Left cardiac atrium (tissue), 4 donors: ENCODE measurements at regions not wholly inside any gene's neighbourhood (a gene's known extent, or its start where the extent isn't known, plus 50 kb on each side); places are given as distances from the start of the nearest gene placed in this dataset.
A peak's percentile ranks its signal among the peaks of the same experiment; 100 is the strongest.

Experiments
- ATAC-seq, 2 donors: fragments of 200-7000 bp; cut with Tn5 transposase; one replicate each; pipeline ENCODE4 v1.9.1; 2020; ENCODE audit warnings: mild to moderate bottlenecking in 2 of 2, moderate library complexity in 2 of 2
- DNase-seq: peaks from one replicate; pipeline ENCODE4 v3.0.0-alpha.2; 2020
- intact Hi-C, 2 donors: fragments of 100-400 bp; cut with DNase I; formaldehyde crosslinking; loops; one replicate each; pipeline versions ENCODE4 v1.14.1 to v1.15.1; 2022 to 2023
- donor health status: DM: no; HTN: yes; CAD: no.
- donor health status: DM: no; HTN: yes; CAD: no; lungs with severe emphysema.
- donor health status: DM: yes; HTN: yes; CAD: no.
- donor health status: Dilated cardiomyopathy.

DNA sequence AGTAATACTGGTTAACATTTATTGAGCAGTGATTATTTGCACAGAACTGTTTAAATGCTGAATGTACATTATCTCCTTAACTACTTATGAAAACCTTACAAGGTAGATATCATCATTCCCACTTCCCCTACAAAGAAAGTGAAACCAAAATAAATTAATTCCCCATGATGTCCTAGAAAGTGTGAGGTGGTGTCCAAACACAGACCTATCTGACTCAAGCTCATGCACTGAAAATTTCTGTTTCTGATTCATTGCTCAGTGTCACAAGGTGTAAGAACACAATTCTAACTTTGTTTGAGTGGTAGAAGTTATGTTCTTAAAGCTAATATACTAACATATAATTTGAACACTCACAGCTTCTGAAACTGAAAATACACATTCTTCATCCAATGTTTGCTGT lies 178.7 kb downstream of the MRPL39 start:
- no peak for DNase-seq
- ATAC-seq: no peak
- intact Hi-C loops: no loop called here

GRCh38 chr21:25427828-25428227 lies 179.5 kb downstream of the MRPL39 start:
- intact Hi-C loops: no loop called here
- DNase-seq: no peak
- ATAC-seq: no peak

- ATAC-seq: no peak
- DNase-seq: no peak
- intact Hi-C loops: no loop called here
Measured at GRCh38 chr21:25426580-25426979, 180.7 kb downstream of the MRPL39 start.

DNA sequence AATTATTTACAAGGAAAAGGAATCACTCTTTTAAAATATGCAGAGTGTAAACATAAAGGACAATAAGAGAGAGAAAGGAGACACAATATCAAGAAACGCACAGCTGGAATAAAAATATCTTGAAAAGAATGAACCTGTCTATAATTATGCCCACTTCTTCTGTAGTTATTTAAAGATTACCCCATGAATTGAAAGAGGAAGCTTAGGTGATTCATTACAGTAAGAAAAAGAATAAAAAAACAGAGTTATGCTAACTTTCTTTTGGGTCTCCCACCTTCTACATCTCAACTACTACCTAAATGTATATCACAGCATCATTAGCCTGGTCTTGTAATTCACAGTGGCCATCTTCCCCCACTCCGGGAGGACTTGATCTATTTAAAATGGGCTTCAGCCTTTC lies 182.1 kb downstream of the MRPL39 start:
- intact Hi-C loops: no loop called here
- ATAC-seq (no peak), DNase-seq (no peak)

DNA sequence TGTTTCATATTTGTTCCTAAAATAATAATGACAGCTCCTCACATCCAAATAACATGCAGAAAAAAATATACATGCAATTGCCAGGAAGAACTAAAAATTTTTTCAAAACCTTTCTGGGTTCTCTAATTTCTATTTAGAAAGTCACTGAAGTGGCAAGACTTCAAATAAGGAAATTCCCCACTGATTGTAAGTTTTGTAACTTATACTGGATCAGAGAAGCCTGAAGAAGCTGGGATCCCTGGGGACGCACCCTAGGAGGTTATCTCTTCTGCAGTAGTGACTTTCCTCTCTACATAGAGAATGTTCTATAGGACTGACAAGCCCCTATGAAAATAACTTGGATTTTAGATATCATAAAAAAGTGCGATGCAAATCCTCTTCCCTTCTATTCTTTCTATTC lies 182.6 kb downstream of the MRPL39 start:
- ATAC-seq (no peak), DNase-seq (no peak)
- intact Hi-C loops: no loop called here

DNA sequence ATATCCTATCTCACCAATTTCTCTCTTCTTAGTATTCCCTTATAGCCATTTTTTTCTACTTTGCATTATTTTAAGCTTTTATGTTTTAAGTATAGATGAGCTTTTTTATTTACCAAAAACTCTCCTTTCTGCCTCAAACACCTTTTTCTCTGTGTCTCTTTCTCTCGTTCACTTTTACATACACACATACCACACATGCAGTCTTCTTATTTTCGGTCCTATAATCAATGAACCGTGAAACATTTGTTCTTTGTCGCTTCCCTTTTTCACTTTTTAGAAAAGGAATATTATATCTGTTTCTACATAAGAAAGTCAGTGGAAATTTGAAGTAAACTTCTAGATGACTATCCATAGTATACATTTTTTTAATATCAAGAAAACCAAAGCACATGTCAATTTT lies 183.2 kb downstream of the MRPL39 start:
- intact Hi-C loops: no loop called here
- ATAC-seq (no peak), DNase-seq (no peak)

DNA sequence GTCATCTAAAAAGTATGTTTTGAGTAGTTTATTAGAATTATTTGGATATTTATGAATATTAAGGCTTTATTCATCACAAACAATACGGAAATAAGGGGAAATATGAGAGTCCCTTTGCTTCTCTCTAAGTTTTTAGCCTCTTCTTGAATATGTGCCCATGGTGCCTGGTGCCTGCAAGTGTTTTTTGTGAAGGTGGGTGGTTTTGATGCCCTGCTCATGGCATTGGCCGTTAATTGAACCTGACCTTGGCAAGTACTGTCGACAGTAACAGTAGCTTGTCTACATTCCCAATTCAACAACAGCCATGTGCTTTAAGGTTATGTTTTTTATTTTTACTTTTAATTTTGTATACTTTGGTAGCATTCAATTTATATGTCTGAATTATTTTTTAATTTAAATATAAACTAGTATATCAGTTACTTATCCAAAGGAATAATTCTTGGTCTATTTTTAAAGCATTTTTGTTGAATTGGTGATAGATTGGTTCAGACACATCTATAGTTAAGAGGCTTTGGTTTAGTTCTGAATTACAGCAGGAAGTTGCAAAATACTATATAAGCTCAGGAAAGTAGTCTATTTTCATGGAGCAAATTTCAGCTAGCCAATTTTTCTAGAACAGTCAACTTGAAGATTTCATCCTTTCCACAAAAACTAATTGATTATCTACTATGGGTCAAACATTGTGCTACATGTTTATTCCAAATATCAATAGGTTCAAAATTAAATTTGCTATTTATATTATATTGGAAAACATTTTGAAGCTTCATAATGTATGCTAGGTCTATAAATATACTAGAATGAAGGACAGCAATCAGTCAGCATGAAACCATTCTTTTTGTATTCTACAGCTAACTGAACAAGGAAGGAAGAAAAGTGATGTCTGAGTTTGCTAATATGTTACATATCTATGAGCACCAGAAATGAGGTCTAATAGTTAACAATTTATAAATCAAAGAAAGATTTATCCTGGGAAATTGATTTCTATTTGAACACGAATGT lies 184.4 kb downstream of the MRPL39 start:
- no peak for ATAC-seq
- DNase-seq: no peak
- intact Hi-C loops: no loop called here

DNA sequence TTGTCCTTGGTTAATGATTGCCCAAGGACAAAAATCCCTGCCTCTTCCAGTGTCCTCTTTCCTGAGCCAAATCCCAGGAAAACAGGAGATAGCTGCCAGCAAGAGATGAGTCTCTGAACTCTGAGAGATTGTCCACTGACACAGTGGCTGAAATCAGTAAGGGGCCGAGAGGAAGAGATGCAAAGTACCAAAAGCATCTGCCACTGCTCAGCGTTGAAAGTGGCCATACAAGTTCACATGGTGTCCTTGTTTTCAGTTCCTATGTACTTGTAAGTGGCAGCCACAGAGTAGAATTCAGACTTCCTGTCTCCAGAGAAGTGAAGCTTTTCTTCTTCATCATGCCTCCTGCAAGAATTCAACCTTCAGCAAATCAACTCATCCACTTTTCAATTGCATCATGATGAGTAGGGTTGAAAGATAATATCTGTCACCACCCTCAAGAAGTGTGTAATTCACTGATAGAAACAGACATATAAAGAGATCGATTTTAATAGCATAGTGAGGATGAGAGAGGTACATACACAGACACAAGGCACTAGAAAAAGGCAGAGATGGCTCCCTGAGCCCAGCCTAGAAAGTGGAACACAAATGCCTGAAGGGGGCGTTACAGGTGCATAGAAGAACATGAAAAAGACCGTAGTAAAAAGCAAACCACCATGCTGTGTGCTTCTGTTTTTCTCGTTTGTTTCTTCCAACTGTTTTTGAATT lies 185.8 kb downstream of the MRPL39 start:
- peak; percentile 27 to 72 for ATAC-seq
- no peak for DNase-seq
- intact Hi-C loops: no loop called here

DNA sequence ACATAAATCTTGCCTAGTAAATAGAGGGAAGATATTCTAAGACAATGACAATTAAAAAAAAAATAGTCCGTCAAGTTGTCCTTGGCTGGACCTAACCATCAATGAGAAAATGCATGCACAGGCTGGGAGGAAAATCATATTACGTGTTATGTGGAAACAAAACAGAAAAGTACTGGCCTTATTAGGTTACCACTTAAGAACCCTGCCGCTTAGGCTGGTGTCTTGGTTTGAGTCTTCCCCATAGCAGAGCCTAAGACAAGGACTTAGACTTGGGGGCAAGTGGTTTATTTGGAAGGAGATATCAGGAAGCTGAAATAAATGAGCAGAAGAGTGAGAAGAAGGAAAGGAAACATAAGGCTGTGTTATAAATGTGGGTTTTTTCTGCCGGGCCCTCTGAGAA lies 186.4 kb downstream of the MRPL39 start:
- ATAC-seq (no peak), DNase-seq (no peak)
- intact Hi-C loops: no loop called here

- intact Hi-C loops: no loop called here
- no peak for DNase-seq
- no peak for ATAC-seq
Measured at GRCh38 chr21:25416669-25417068, 190.6 kb downstream of the MRPL39 start.

DNA sequence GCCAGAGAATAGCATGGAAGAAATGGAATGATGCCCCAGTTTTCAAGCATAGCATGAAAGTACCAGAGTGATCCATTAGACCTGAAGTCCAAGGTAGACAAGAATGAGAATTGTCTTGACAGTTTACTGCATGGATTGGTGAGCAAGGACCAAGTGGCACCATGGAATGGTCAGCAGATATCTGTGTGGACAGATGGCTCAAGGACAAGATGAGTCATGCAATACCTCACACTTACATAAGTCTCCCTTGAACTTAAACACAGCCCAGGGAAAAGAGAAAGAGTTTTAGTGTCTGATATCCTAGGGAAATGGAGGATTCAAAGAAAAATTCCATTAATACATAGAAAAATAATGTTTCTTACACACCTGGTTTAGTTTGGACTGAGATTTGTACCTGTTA lies 195.2 kb downstream of the MRPL39 start:
- no peak for DNase-seq
- intact Hi-C loops: no loop called here
- no peak for ATAC-seq

DNA sequence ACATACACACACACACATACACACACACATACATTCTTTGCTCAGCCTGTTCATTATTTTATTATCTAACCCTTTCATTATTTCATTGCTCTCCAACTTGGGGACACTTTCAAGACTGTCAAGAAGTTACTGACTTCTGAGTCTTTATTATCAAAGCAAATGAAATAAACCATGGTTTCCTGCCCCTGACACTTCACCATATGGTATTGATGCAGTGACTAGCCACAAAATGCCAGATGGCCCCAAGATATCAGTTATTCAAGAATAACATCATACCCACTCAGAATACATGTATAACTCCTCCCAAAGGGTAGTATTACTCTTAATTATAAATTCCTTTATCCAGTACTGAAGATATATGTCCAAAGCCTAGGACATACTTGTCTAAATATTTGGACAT lies 197.3 kb downstream of the MRPL39 start:
- no peak for ATAC-seq
- intact Hi-C loops: no loop called here
- no peak for DNase-seq

DNA sequence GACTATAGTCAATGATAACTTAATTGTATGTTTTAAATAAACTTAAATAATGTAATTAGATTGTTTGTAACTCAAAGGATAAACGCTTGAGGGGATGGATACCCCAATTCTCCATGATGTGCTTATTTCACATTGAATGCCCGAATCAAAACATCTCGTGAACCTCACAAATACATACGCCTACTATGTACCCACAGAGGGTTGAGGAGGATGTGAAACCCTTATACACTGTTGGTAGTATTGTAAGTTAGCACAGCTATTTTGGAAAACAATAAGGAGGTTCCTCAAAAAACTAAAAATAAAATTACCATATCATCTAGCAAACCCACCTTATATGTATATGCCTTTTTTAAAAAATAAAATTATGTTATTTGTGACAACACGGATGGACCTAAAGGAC lies 198.6 kb downstream of the MRPL39 start:
- no peak for ATAC-seq
- intact Hi-C loops: no loop called here

DNA sequence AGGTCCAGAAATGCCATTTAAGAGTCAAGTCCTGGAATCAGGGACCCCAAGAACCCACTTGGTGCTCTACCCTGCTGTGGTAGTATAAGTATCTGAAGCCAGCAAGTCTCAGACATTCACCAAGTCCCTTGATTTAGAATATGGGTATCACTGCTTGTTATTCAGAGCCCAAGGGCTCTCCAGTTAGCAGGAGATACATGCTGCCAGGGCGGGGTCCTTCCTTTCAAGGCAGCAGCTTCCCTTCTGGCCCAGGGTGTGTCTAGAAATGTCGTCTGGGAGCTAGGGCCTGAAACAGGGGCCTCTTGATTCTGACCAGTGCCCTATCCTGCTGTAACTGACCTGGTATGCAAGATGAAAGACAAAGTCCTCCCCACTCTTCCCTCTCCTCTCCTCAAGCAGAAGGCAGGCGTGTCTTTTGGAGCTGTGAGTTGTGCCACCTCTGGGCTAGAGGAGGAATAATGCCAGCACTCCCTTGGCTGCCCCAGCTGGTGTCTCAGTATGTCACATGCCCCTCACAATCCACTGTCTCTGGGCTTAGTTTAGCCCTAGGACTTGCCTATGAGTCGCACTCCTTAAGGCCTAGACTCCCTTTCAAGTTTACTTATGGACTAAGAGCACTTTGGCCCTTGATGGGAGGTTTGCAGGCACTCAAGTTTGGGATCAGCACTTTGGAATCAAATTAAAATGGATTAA lies 200.2 kb downstream of the MRPL39 start:
- ATAC-seq (no peak), DNase-seq (no peak)
- intact Hi-C loops: no loop called here

More for the DNA sequence above, 198.6 kb downstream of the MRPL39 start:
- DNase-seq: no peak

DNA sequence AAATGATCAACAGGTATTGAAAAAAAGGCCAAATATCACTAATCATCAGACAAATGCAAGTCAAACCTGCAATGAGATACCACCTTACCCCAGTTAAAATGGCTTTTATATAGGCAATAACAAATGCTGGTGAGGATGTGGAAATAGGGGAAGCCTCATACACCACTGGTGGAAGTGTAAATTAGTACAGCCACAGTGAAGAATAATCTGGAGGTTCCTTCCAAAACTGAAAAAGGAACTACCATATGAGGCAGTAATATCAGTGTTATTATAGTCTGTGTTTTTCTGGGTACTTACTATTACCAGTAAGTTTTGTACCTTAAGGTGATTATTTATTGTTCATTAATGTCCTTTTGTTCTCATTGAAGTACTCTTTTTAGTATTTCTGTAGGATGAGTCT lies 201.3 kb downstream of the MRPL39 start:
- ATAC-seq (no peak), DNase-seq (no peak)
- intact Hi-C loops: no loop called here

GRCh38 chr21:25402134-25402961 lies 204.9 kb downstream of the MRPL39 start:
- intact Hi-C loops: no loop called here
- DNase-seq: no peak
- ATAC-seq: no peak

DNA sequence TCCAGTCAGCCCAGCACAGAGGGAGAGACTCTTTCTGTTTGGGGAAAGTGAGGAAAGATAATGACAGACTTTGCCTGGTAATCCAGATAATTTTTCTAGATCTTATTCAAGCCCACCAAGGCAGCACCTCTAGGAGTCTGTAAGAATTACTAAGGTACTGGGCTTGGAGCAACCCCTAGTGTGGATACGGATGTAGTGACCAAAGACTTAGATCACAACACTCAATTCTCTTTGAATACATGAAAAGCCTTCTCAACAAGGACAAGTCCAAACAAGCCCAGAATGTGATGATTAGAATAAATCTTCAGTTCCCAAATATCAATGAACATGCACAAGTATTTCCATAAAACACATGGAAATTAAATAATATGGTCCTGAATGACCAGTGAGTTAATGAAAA lies 206.9 kb downstream of the MRPL39 start:
- no peak for ATAC-seq
- intact Hi-C loops: no loop called here
- DNase-seq: no peak

- DNase-seq (no peak), ATAC-seq (no peak)
- intact Hi-C loops: no loop called here
Measured at GRCh38 chr21:25398630-25399029, 208.7 kb downstream of the MRPL39 start.

DNA sequence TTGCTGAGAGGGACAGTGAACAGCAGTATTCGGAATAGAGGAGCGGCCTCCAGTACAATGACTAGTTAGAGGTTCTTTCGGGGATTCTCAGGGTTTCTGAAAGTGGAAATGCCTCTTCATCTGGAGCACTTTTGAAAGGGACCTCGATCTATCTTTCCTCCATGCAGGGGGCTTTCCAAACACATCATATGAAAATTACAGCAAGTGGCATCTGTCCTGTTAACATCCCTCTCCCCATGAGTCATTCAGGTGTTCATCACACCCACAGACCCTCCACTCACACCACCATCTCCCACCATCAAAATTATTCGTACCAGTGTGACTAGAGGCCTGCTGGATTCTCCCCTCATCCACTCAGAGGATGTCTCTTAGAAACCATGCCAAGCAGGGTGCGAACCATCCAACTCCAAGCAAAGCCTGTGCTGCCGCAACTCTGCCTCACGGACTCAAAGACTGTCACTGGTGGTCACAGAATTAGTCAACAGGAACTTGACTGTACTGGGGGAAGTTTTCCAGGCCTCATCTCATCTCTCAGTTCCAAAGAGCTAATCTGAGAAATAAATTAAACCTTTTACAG lies 211.1 kb downstream of the MRPL39 start:
- intact Hi-C loops: no loop called here
- DNase-seq (no peak), ATAC-seq (no peak)
